ENCODE measurements at regions not wholly inside any gene's neighbourhood (a gene's known extent, or its start where the extent isn't known, plus 50 kb on each side); places are given as distances from the start of the nearest gene placed in this dataset.

DNA sequence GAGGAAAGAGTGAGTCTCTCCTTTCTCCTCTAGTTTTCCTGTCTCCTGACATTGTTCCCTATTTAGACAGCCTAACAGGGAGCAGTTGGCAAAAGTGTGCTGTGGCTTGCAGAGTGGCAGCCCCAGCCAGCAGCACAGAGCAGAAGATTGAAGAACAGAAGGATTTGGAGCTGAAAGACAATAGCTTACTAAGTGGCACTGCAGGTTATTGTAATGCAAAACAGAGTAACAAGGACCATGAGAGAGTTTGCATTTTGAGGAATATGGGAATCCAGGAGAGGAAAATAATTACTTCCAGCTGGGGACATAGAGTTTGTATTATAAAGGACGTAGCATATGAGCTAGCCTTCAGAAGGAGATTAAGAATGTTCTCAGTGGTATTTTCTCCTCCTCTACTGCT, 342.4 kb downstream of the AKAIN1 start:
- H3K9me3 ChIP-seq (ENCODE audit: low read depth, low read length, poor library complexity, severe bottlenecking) = no peaks in the 10 kb centered on the region
- H3K4me3 ChIP-seq (ENCODE audit: low read depth, low read length, poor library complexity, severe bottlenecking) = no peak overlapping the region
- no peaks in the 10 kb centered on the region for H3K4me1 ChIP-seq (ENCODE audit: insufficient read depth, low read length, poor library complexity, severe bottlenecking)
- CTCF ChIA-PET = no interaction called here
- no peak for TF ChIP-seq EZH2 (IDR thresholded peaks at IDR 0.05; ENCODE audit: borderline replicate concordance, low read depth, low read length, poor library complexity, severe bottlenecking)
- TF ChIP-seq, protein P1, sequence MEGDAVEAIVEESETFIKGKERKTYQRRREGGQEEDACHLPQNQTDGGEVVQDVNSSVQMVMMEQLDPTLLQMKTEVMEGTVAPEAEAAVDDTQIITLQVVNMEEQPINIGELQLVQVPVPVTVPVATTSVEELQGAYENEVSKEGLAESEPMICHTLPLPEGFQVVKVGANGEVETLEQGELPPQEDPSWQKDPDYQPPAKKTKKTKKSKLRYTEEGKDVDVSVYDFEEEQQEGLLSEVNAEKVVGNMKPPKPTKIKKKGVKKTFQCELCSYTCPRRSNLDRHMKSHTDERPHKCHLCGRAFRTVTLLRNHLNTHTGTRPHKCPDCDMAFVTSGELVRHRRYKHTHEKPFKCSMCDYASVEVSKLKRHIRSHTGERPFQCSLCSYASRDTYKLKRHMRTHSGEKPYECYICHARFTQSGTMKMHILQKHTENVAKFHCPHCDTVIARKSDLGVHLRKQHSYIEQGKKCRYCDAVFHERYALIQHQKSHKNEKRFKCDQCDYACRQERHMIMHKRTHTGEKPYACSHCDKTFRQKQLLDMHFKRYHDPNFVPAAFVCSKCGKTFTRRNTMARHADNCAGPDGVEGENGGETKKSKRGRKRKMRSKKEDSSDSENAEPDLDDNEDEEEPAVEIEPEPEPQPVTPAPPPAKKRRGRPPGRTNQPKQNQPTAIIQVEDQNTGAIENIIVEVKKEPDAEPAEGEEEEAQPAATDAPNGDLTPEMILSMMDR (conservative IDR thresholded peaks at IDR 0.05; ENCODE audit: low read depth, low read length) = no peak
- no peak for DNase-seq (ENCODE audit: low spot score)
- H3K27ac ChIP-seq (ENCODE audit: low read depth, low read length, poor library complexity, severe bottlenecking) = no peak overlapping the region
- H3K27me3 ChIP-seq (replicated peaks; ENCODE audit: insufficient read depth, low read depth, low read length, poor library complexity) = peaks cover 65% of the 10 kb centered on the region
- POLR2A ChIA-PET (ENCODE audit: low non-redundant PET) = no interaction called here
- H3K36me3 ChIP-seq (ENCODE audit: insufficient read depth, low read length, poor library complexity, severe bottlenecking) = no peaks in the 10 kb centered on the region
- intact Hi-C loops (cut with micrococcal nuclease; ENCODE audit: unreplicated experiment) = no loop called here
- BruUV-seq (replicated peaks) = no TSS peak

- DNase-seq (ENCODE audit: low spot score) = no peak
Measured at GRCh38 chr18:4851301-4851976, 345.6 kb downstream of the AKAIN1 start.

DNA sequence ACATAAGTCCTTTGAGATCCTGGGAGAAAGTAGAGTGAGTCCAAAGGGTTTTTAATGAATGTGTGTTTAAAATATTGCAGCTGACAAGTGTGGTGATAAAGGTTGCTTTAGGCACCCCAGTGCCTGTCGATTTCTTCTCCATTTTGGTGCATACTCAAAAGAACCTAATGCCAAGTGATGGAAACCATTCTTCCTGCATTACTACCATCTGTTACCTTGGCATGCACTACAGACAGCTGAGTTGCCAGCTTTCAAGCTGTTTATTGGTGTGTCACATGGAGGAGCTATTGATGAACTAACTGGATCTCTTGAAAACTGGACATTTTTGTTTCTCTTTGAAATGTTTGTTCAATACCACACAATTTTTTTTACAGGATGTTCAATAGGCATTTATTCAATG, 350.0 kb downstream of the AKAIN1 start:
- DNase-seq (ENCODE audit: low spot score) = no peak
- CTCF ChIA-PET = no interaction called here
- BruUV-seq (replicated peaks) = no TSS peak

More at GRCh38 chr18:4851301-4851976, 345.6 kb downstream of the AKAIN1 start:
- no TSS peak for BruUV-seq (replicated peaks)
- no peak overlapping the region for H3K27ac ChIP-seq (ENCODE audit: low read depth, low read length, poor library complexity, severe bottlenecking)
- intact Hi-C loops (cut with micrococcal nuclease; ENCODE audit: unreplicated experiment) = no loop called here
- H3K4me1 ChIP-seq (ENCODE audit: insufficient read depth, low read length, poor library complexity, severe bottlenecking) = no peaks in the 10 kb centered on the region
- H3K9me3 ChIP-seq (ENCODE audit: low read depth, low read length, poor library complexity, severe bottlenecking) = no peaks in the 10 kb centered on the region
- CTCF ChIA-PET = no interaction called here
- H3K36me3 ChIP-seq (ENCODE audit: insufficient read depth, low read length, poor library complexity, severe bottlenecking) = no peaks in the 10 kb centered on the region
- no peak overlapping the region for H3K4me3 ChIP-seq (ENCODE audit: low read depth, low read length, poor library complexity, severe bottlenecking)
- TF ChIP-seq EZH2 (IDR thresholded peaks at IDR 0.05; ENCODE audit: borderline replicate concordance, low read depth, low read length, poor library complexity, severe bottlenecking) = no peak
- TF ChIP-seq, protein P1 (conservative IDR thresholded peaks at IDR 0.05; ENCODE audit: low read depth, low read length) = no peak
- H3K27me3 ChIP-seq (replicated peaks; ENCODE audit: insufficient read depth, low read depth, low read length, poor library complexity) = peaks cover 61% of the 10 kb centered on the region
- POLR2A ChIA-PET (ENCODE audit: low non-redundant PET) = no interaction called here

More for the DNA sequence above, 350.0 kb downstream of the AKAIN1 start:
- H3K36me3 ChIP-seq (ENCODE audit: insufficient read depth, low read length, poor library complexity, severe bottlenecking) = no peaks in the 10 kb centered on the region
- POLR2A ChIA-PET (ENCODE audit: low non-redundant PET) = no interaction called here
- no peak overlapping the region for H3K4me3 ChIP-seq (ENCODE audit: low read depth, low read length, poor library complexity, severe bottlenecking)
- intact Hi-C loops (cut with micrococcal nuclease; ENCODE audit: unreplicated experiment) = loop anchor here (10.0 kb wide), 1 partner anchor 132 kb away; no protein-coding TSS in a partner anchor
- H3K27ac ChIP-seq (ENCODE audit: low read depth, low read length, poor library complexity, severe bottlenecking) = no peak overlapping the region
- peaks cover 53% of the 10 kb centered on the region for H3K27me3 ChIP-seq (replicated peaks; ENCODE audit: insufficient read depth, low read depth, low read length, poor library complexity)
- H3K9me3 ChIP-seq (ENCODE audit: low read depth, low read length, poor library complexity, severe bottlenecking) = no peaks in the 10 kb centered on the region
- TF ChIP-seq EZH2 (IDR thresholded peaks at IDR 0.05; ENCODE audit: borderline replicate concordance, low read depth, low read length, poor library complexity, severe bottlenecking) = no peak
- TF ChIP-seq, protein P1 (conservative IDR thresholded peaks at IDR 0.05; ENCODE audit: low read depth, low read length) = no peak
- no peaks in the 10 kb centered on the region for H3K4me1 ChIP-seq (ENCODE audit: insufficient read depth, low read length, poor library complexity, severe bottlenecking)
